Psoas muscle (tissue), 7 donors: ENCODE measurements at regions not wholly inside any gene's neighbourhood (a gene's known extent, or its start where the extent isn't known, plus 50 kb on each side); places are given as distances from the start of the nearest gene placed in this dataset.

Experiments
- ATAC-seq, 4 donors: fragments of 200-7000 bp; cut with Tn5 transposase; one replicate each; pipeline ENCODE4 v1.9.1; 2020; ENCODE audit warnings: moderate library complexity in 3 of 4, mild to moderate bottlenecking in 2 of 4
- DNase-seq, 2 donors: peaks; one replicate each; pipeline ENCODE4 v3.0.0-alpha.2; 2020
- H3K27ac ChIP-seq: fragments of 200-600 bp; one replicate; pipeline ENCODE4 v1.8.0; 2022
- H3K27me3 ChIP-seq, 3 donors: fragments of 200-600 bp in 1 of 3; one replicate each; pipeline versions ENCODE4 v1.6.1 to v1.8.0; 2013 to 2022; ENCODE audit warnings: low read length in 2 of 3, mild to moderate bottlenecking in 2 of 3, moderate library complexity in 1 of 3; ENCODE audit not compliant: insufficient read depth in 3 of 3
- H3K36me3 ChIP-seq, 2 donors: fragments of 200-600 bp in 1 of 2; one replicate each; pipeline versions ENCODE4 v1.6.1 to v1.8.0; 2013 to 2022; ENCODE audit warnings: low read depth in 1 of 2, mild to moderate bottlenecking in 1 of 2, moderate library complexity in 1 of 2; ENCODE audit not compliant: insufficient read depth in 1 of 2
- H3K4me1 ChIP-seq: fragments of 200-600 bp; one replicate; pipeline ENCODE4 v1.8.0; 2022
- H3K4me3 ChIP-seq: fragments of 200-600 bp; one replicate; pipeline ENCODE4 v1.8.0; 2022; ENCODE audit warnings: mild to moderate bottlenecking
- H3K9me3 ChIP-seq: fragments of 200-600 bp; one replicate; pipeline ENCODE4 v1.8.0; 2022
- CTCF ChIP-seq: fragments of 200-600 bp; IDR thresholded peaks from one replicate; pipeline ENCODE4 v1.8.0; 2022; ENCODE audit warnings: antibody characterized with exemption
- WGBS, 3 donors: extraction: QIAGEN DNeasy Blood & Tissue Kit; methylation state at CpG; one replicate each; pipeline versions ENCODE4 v1.1.6 to v1.1.7; 2013; 5-methylcytosine and 5-hydroxymethylcytosine counted together
- intact Hi-C, 2 donors: fragments of 100-400 bp; cut with DNase I; formaldehyde crosslinking; loops; one replicate each; pipeline versions ENCODE4 v1.11.0 to v1.14.2; 2022
- donor health status: healthy with polysubstance abuse.
- donor health status: DM: no; HTN: no; CAD: no; lungs with moderate emphysema.
- donor health status: Bipolar disorder and iron deficiency.
- donor health status: healthy.
- donor health status: DM: yes; HTN: yes; CAD: no.
- donor health status: DM: no; HTN: no; CAD: no.
- donor health status: DM: yes; HTN: yes; CAD: no.

- no peak for ATAC-seq
- H3K36me3 ChIP-seq, result no peaks in the 10 kb centered on the region
- H3K4me1 ChIP-seq, result peaks cover 10% of the 10 kb centered on the region
- no peak overlapping the region for H3K4me3 ChIP-seq
- no peaks in the 10 kb centered on the region for H3K27me3 ChIP-seq
- no peak for DNase-seq
- intact Hi-C loops, result no loop called here
- 74 to 82% (median 76%) methylated on average over 2 of the region's 2 CpGs for WGBS, 3 donors
- TF ChIP-seq CTCF, result no peak
- no peak overlapping the region for H3K27ac ChIP-seq
- no peaks in the 10 kb centered on the region for H3K9me3 ChIP-seq
These were observed 77.3 kb downstream of the TMX1 start for GRCh38 chr14:51317373-51317772.

DNA sequence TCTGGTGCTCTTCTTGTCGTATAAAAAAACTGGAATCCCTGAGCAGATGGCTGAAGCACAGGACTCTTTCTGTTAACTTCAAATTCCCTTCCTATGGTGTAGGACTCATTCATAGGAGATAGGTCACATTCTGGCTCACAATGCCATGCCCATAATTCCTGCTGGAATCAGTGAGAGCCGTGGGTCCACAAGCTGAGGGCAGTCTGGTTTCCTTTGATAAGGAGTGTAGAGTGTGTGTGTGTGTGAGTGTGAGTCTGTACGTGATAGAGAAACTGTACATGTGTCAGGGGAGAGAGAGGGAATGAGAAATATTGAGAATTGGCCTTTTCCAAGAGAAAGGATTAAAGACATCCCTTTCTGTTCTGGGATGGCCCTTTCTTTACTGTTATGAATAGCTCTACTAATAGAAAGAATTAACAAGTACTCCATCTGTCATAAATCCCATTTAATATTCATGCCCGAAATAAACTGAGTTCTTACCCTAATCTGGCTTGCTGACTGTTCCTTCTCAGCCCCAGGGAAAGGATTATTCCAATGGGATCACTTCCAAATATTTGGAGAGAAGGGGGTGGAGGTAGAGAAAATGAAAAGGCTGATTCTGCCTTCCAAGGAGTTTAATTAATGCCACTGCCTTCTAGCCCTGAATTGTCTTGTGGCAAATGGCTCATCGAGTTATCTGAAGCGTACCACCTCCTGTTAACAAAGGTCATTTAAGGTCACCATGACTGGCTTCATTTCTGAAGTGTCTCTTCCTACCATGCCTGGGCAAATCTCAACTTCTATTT lies 79.0 kb downstream of the TMX1 start:
- no peaks in the 10 kb centered on the region for H3K36me3 ChIP-seq
- no peak overlapping the region for H3K27ac ChIP-seq
- no peak for TF ChIP-seq CTCF
- no peak overlapping the region for H3K4me3 ChIP-seq
- 34 to 52% (median 36%) methylated on average over 6 of the region's 6 CpGs for whole genome bisulfite sequencing, 3 donors
- peaks cover 10% of the 10 kb centered on the region for H3K4me1 ChIP-seq
- no peaks in the 10 kb centered on the region for H3K27me3 ChIP-seq
- no peaks in the 10 kb centered on the region for H3K9me3 ChIP-seq
- intact Hi-C loops, result no loop called here
- no peak for DNase-seq
- ATAC-seq, result peak in 1 of 4 donors; percentile 30

DNA sequence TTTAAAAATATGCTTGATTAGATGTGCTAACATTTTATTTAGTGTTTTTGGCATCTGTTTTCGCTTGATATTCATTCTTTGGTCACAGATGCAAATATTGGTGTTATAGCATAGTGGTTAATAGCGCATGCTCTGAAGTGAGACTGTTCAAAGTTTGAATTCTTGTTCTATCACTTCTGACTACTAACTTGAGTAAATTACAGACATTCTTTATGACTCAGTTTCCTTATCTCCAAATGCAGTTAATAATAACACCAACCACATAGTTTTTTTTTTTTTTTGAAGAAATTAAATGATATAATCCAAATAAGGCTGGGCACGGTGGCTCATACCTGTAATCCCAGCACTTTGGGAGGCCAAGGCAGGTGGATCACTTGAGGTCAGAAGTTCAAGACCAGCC lies 81.0 kb downstream of the TMX1 start:
- no peak for TF ChIP-seq CTCF

DNA sequence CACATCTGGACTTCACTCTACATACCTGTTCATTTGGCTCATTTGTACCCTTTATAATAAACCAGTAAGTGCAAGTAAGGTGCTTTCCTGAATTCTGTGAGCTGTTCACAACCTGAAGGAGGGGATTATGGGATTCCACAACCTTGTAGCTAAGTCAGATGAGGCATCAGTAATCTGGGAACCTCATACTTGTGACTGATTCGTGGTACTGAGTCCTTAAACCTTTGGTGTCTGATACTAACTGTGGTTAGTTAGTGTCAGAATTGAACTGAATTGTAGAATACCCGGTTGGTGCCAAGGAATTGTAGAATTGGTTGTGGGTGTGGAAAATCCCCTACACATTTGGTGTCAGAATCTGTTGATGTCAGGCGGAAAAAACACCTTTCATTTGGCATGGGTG lies 83.4 kb downstream of the TMX1 start:
- no peaks in the 10 kb centered on the region for H3K9me3 ChIP-seq
- no peaks in the 10 kb centered on the region for H3K36me3 ChIP-seq
- intact Hi-C loops, result no loop called here
- no peak overlapping the region for H3K4me3 ChIP-seq
- TF ChIP-seq CTCF, result no peak
- 80 to 93% (median 82%) methylated on average over 3 of the region's 3 CpGs for WGBS, 3 donors
- H3K27ac ChIP-seq, result no peak overlapping the region
- H3K4me1 ChIP-seq, result peaks cover 17% of the 10 kb centered on the region
- DNase-seq, result no peak
- no peak for ATAC-seq
- no peaks in the 10 kb centered on the region for H3K27me3 ChIP-seq

More for the DNA sequence above, 81.0 kb downstream of the TMX1 start:
- Histone ChIP-seq H3K36me3 (no peaks in the 10 kb centered on the region), H3K4me3 (no peak overlapping the region), H3K27ac (no peak overlapping the region), H3K27me3 (no peaks in the 10 kb centered on the region), H3K9me3 (no peaks in the 10 kb centered on the region), H3K4me1 (peaks cover 10% of the 10 kb centered on the region)
- DNase-seq (no peak), ATAC-seq (no peak)
- intact Hi-C loops, result no loop called here
- WGBS, 3 donors, result 94 to 97% (median 96%) methylated on average over 3 of the region's 3 CpGs

DNA sequence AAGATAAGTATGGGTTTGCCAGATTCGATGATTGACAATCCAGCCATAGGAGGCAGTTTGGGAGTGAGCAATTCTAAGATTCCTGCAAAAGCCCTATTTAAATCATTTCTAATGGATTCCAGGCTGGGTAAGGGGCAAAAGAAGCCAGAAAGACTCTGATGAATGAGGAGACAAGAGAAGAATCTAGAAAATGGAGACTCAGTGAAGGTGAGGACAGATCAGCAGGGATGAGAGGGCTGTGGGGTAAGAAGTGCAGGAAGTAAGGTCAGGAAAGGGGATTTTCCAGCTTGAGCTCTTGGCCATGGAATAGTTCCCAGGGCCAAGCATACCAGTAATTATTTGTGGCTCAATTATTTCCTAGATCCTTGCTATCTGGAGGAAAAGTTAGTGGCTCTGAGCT lies 87.3 kb downstream of the TMX1 start:
- Histone ChIP-seq H3K36me3 (no peaks in the 10 kb centered on the region), H3K27ac (no peak overlapping the region), H3K4me1 (peaks cover 11% of the 10 kb centered on the region), H3K27me3 (no peaks in the 10 kb centered on the region), H3K9me3 (no peaks in the 10 kb centered on the region), H3K4me3 (no peak overlapping the region)
- no peak for TF ChIP-seq CTCF
- WGBS, 3 donors, result 61 to 81% (median 71%) methylated on average over 1 of the region's 1 CpG
- intact Hi-C loops, result no loop called here
- no peak for ATAC-seq
- no peak for DNase-seq
